Small intestine (tissue), 7 donors: ENCODE measurements at regions not wholly inside any gene's neighbourhood (a gene's known extent, or its start where the extent isn't known, plus 50 kb on each side); places are given as distances from the start of the nearest gene placed in this dataset.
"Not testable (repeated sequence)": the region's sequence is repeated elsewhere in the genome, so short reads cannot be mapped to it uniquely, and the experiment has no call there.

Experiments
- DNase-seq, 2 donors: peaks; one replicate each; pipeline versions ENCODE4 v3.0.0 to v3.0.0-alpha.2; 2013
- FAIRE-seq: peaks from 2 replicates; lab custom pipeline; 2012; peaks lifted over from hg19 to GRCh38; lab: Jason Lieb, UNC
- H3K27ac ChIP-seq, 3 donors: one replicate each; pipeline ENCODE4 v1.5.1; 2013; ENCODE audit warnings: low read length in 2 of 3, mild to moderate bottlenecking in 2 of 3, control low read depth in 1 of 3, inconsistent platforms in 1 of 3, low read depth in 1 of 3, moderate library complexity in 1 of 3
- H3K27me3 ChIP-seq, 3 donors: one replicate each; pipeline ENCODE4 v1.6.1; 2013; ENCODE audit warnings: low read length in 3 of 3, inconsistent platforms in 1 of 3; ENCODE audit not compliant: control insufficient read depth in 3 of 3, insufficient read depth in 3 of 3
- H3K36me3 ChIP-seq, 3 donors: one replicate each; pipeline ENCODE4 v1.6.1; 2013; ENCODE audit warnings: low read length in 3 of 3, inconsistent platforms in 1 of 3, low read depth in 1 of 3, mild to moderate bottlenecking in 1 of 3, moderate library complexity in 1 of 3; ENCODE audit not compliant: control insufficient read depth in 3 of 3, insufficient read depth in 2 of 3
- H3K4me1 ChIP-seq, 3 donors: one replicate each; pipeline ENCODE4 v1.6.1; 2013; ENCODE audit warnings: low read length in 2 of 3, inconsistent platforms in 1 of 3, low read depth in 1 of 3, mild to moderate bottlenecking in 1 of 3, moderate library complexity in 1 of 3; ENCODE audit not compliant: control insufficient read depth in 3 of 3, insufficient read depth in 2 of 3
- H3K4me3 ChIP-seq, 3 donors: one replicate each; pipeline ENCODE4 v1.5.1; 2013; ENCODE audit warnings: low read length in 3 of 3, control low read depth in 1 of 3, inconsistent platforms in 1 of 3, low read depth in 1 of 3, mild to moderate bottlenecking in 1 of 3, moderate library complexity in 1 of 3
- H3K9me3 ChIP-seq, 2 donors: one replicate each; pipeline ENCODE4 v1.6.1; 2013; ENCODE audit warnings: low read depth in 1 of 2, low read length in 1 of 2; ENCODE audit not compliant: control insufficient read depth in 2 of 2, insufficient read depth in 1 of 2
- WGBS, 3 donors: extraction: QIAGEN DNeasy Blood & Tissue Kit; methylation state at CpG; one replicate each; pipeline ENCODE4 v1.1.7; 2013; 5-methylcytosine and 5-hydroxymethylcytosine counted together
- donor health status: healthy with polysubstance abuse.
- donor health status: control.
- donor health status: control.
- donor health status: Bipolar disorder and iron deficiency.
- donor health status: healthy.

DNA sequence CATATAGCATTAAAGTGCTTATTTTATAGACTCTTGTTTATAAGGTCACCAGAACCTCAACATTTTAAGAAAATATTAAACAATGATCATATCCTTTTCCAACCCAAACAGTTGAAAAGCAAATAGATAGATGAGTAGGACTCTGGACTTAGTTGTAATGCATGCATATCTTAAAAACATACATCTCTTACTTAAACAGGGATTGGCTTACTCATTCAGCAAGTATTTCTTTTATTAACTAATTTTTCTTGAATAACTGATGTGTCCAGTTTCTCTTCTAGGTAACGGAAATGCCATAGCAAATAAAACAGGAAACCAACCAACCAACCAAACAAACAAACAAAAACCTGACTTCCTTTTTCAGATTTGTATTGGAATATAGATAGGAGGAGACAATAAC is 70.9 kb upstream of the NBPF4 start:
- Histone ChIP-seq H3K4me1 (no peaks in the 10 kb centered on the region), H3K27me3 (no peaks in the 10 kb centered on the region), H3K9me3 (no peaks in the 10 kb centered on the region), H3K27ac (no peak overlapping the region), H3K4me3 (no peak overlapping the region), H3K36me3 (no peaks in the 10 kb centered on the region)
- 56 to 80% (median 61%) methylated on average over 1 of the region's 1 CpG for WGBS, 3 donors
- DNase-seq, result no peak
- FAIRE-seq, result no peak

DNA sequence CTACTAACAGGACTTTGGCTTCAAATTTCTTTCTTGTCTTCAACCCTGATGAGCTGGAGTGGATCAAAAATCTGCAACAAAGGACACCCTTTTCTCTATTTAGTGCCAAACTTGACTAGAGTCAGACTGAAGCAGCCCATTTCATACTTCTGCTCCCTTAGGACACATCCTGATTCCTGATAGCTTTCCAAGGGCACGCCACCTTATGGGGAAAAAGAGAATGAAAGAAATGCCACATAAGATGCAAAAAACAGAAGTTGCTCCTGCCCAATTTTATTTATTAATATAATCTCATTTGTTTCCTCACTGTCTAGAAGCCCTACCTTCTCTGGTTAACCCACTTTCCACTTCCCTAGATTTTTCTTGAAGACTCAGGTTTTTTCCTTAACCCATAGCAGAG is 72.7 kb upstream of the NBPF4 start:
- Histone ChIP-seq H3K27ac (no peak overlapping the region), H3K4me1 (no peaks in the 10 kb centered on the region), H3K4me3 (no peak overlapping the region), H3K27me3 (no peaks in the 10 kb centered on the region), H3K36me3 (no peaks in the 10 kb centered on the region), H3K9me3 (no peaks in the 10 kb centered on the region)
- no peak for FAIRE-seq
- 57 to 70% (median 63%) methylated on average over 1 of the region's 1 CpG for WGBS, 3 donors
- peak; percentile 2 to 3 for DNase-seq

DNA sequence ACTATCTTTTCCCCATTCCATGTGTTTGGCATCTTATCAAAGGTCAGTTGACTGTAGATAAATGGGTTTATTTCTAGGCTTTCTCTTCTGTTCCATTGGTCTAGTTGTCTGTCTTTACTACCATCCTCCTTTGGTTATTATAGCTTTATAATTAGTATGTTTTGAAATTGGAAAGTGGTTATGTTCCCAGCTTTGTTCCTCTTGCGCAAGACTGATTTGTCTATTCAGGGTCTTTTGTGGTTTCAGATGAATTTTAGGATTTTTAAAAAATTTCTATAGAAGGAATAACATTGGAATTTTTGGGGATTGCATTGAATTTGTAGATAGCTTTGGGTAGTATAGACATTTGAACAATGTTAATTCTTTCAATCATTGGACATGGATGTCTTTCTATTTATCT is 77.0 kb upstream of the NBPF4 start:
- H3K9me3 ChIP-seq, result no peaks in the 10 kb centered on the region
- no peaks in the 10 kb centered on the region for H3K36me3 ChIP-seq
- DNase-seq, result no peak
- no peak for FAIRE-seq
- H3K27ac ChIP-seq, result no peak overlapping the region
- no peak overlapping the region for H3K4me3 ChIP-seq
- 97 to 100% (median 99%) methylated on average over 1 of the region's 1 CpG for WGBS, 3 donors
- H3K27me3 ChIP-seq, result no peaks in the 10 kb centered on the region
- no peaks in the 10 kb centered on the region for H3K4me1 ChIP-seq

DNA sequence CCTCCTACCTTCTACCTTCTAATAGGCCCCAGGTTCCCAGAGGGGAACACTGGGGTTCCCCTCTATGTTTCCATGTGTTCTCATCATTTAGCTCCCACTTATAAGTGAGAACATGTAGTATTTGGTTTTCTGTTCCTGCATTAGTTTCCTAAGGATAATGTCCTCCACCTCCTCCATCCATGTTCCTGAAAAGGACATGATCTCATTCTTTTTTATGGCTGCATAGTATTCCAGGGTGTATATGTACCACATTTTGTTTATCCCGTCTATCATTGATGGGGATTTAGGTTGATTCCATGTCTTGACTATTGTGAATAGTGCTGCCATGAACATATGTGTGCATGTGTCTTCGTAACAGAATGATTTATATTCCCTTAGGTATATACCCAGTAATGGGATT is 81.5 kb upstream of the NBPF4 start:
- not testable (repeated sequence) for H3K27me3 ChIP-seq, H3K27ac ChIP-seq, H3K4me3 ChIP-seq, FAIRE-seq, DNase-seq, H3K4me1 ChIP-seq, H3K36me3 ChIP-seq, H3K9me3 ChIP-seq
- 85 to 89% (median 87%) methylated on average over 2 of the region's 2 CpGs for WGBS, 3 donors

DNA sequence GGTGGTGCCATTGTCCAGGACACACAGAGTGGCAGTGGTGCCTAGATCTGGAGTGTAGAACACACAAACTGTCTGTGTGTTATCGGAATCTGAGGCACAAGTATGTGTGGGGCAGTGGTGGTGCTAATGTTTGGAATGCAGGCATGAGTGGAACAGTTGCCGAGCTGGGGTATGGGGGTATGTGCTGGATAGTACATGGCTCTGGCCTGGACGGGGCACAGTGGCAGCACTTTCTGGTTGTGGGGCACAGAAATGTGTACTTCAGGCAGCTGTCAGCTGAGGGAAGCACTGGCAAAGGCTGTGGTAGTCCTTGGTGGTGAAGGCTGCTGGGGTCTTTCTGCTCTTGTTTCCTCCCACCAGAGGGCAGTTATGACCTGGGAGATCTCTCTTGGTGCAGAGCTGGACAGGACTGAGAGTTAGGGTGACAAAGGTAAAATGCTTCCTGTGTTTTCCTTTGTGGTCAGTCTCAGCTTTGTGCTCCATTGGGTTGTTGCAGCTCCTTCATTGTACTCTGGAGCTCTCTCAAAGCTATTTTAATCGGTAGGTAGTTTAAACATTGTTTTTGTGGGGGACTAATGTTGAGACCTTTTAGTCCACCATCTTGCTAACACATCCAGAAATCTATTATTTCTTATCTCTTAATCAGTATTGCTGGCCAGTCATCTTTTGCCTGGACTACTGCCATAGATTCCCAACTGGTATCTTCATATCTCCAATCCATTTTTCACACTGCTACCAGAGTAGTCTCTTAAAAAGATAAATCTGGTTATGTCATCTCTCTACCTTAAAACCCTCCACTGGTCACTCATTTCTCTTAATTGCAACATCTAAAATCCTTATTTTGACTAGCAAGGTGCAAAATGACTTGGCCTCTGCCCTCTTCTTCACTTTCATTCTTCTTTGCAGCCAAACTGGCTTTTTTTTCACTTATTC is 83.9 kb upstream of the NBPF4 start:
- DNase-seq, result no peak
- Histone ChIP-seq H3K27me3 (no peaks in the 10 kb centered on the region), H3K27ac (no peak overlapping the region), H3K36me3 (no peaks in the 10 kb centered on the region), H3K4me3 (no peak overlapping the region), H3K4me1 (no peaks in the 10 kb centered on the region), H3K9me3 (peaks cover 0 to 5% of the 10 kb centered on the region in 2 donors)
- FAIRE-seq, result no peak
- 79 to 88% (median 82%) methylated on average over 4 of the region's 4 CpGs for WGBS, 3 donors

DNA sequence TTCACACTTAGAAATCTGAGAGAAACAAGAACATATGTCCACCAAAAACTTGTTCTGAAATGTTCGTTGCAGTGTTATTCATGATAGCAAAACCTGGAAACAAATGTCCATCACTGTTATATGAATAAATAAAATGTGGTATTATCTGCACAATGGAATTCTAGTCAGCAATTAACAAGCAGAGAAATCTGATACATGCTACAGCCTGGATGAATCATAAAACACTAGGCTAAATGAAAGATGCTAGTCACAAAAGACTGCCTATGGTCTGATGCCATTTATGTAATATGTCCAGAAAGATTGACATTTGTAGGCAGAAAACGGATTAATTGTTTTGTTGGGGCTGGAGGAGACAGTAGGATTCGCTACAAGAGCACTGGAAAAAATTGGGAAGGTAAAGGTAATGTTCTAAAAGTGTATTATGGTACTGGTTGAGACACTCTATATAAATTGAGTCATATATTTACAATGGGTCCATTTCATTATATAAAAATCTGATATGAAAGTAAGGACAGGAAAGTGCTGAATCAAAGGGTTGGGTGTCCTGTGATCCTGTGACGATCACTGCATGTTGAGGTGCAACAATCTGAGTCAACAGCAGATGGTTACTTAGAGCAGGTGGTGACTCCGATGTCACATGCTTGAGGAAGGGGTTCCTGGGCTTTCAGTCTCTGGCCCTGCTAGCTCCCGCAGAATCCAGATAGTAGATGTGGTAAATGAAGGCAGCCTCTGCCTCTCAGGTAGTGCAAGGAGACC is 102.1 kb upstream of the NBPF4 start:
- no peak for FAIRE-seq
- no peaks in the 10 kb centered on the region for H3K36me3 ChIP-seq
- WGBS, 3 donors, result 70 to 79% (median 72%) methylated on average over 6 of the region's 6 CpGs
- H3K27ac ChIP-seq, result no peak overlapping the region
- H3K27me3 ChIP-seq, result no peaks in the 10 kb centered on the region
- no peak for DNase-seq
- no peak overlapping the region for H3K4me3 ChIP-seq
- H3K9me3 ChIP-seq, result peaks cover under 1% of the 10 kb centered on the region in 2 donors
- H3K4me1 ChIP-seq, result no peaks in the 10 kb centered on the region

DNA sequence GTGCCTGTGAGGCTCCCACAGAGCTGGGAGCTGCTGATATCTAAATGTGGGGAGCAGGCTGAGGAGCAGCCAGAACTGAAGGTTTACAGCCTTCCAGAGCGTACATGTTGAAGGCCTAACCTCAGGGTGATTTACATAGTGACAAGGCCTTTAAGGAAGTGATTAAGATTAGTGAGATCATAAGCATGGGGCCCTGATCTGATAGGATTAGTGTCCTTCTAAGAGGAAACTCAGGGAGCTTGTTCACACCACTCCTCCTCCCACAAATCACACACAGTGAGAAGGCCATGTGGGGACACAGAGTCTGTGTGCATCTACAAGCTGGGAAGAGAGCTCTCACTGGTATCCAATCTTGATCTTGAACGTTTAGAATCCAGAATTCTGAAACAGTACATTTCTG is 92.3 kb upstream of the NBPF6 start:
- Histone ChIP-seq H3K9me3 (no peaks in the 10 kb centered on the region), H3K27me3 (no peaks in the 10 kb centered on the region), H3K36me3 (no peaks in the 10 kb centered on the region), H3K4me1 (no peaks in the 10 kb centered on the region), H3K4me3 (no peak overlapping the region), H3K27ac (no peak overlapping the region)
- WGBS, 3 donors, result 48 to 64% (median 61%) methylated on average over 2 of the region's 2 CpGs
- FAIRE-seq (no peak), DNase-seq (no peak)

DNA sequence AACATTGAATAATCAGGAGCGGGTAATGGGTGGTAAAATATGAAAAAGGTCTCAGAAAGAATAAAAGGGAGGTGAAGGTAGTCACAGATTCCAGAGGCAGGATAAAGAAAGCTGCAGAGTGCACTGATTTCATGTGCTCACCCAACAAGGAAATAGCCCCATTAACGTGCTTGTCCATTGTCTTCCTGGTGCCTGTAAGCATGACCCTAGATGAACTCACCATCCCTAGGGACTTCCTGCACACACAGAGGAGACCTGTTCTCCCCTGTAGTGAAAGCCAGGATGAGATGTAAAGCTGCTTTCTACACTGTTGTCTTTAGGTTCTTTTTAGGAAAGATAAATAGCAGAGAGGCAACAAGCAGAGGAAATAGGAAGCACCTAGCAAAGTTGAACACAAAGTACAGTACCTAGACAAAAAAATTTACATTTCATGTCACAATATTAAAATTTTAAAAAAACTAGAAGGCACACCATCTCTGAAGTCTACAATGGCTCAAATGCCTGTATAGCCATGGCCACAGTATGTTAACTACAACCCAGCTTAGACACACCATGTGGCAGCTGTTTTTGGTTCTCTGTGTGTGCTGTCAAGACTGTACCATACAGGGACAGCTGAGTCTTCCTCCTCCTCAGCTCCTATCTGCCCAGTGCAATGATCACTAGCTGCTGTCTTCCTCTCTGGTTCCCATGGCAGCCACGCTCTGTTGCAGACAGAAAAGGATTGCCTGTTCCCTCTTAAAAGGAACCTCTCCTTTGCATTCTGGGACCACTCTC is 69.9 kb upstream of the NBPF6 start:
- H3K4me1 ChIP-seq, H3K36me3 ChIP-seq, H3K27ac ChIP-seq, DNase-seq, H3K9me3 ChIP-seq, H3K27me3 ChIP-seq, H3K4me3 ChIP-seq, FAIRE-seq: not testable (repeated sequence)
- WGBS, 3 donors, result no CpG with 5 or more reads among the region's 3 CpGs
